HG02678 (cell line): ENCODE measurements at regions not wholly inside any gene's neighbourhood (a gene's known extent, or its start where the extent isn't known, plus 50 kb on each side); places are given as distances from the start of the nearest gene placed in this dataset.
A peak's percentile ranks its signal among the peaks of the same experiment; 100 is the strongest.

Source experiments
- ATAC-seq: cut with Tn5 transposase; IDR thresholded peaks from one replicate; pipeline ENCODE4 v1.9.1; 2021; ENCODE audit warnings: mild to moderate bottlenecking, moderate library complexity; ENCODE audit not compliant: unreplicated experiment

DNA sequence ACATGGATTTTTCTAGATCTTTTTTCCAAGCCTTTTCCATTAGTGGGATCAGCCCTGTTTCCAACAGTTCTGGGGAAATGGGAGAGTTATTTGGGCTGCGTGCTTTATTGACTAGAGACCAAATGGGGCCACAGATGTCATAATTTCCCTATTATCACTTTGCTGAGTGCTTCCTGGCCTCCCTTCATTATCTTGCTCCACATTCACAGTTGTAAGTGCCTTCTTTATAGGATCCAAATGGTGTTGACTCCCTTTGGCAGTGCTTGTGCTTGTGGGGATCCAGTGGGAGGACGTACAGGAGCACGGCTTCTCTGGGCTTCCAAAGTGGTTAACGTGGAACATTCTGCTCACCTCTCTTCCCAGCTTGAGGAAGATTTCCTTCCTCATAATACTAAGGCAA is 141.0 kb upstream of the RMST start:
- no peak for ATAC-seq

GRCh38 chr12:97322388-97322787 is 140.2 kb upstream of the RMST start:
- ATAC-seq: no peak

DNA sequence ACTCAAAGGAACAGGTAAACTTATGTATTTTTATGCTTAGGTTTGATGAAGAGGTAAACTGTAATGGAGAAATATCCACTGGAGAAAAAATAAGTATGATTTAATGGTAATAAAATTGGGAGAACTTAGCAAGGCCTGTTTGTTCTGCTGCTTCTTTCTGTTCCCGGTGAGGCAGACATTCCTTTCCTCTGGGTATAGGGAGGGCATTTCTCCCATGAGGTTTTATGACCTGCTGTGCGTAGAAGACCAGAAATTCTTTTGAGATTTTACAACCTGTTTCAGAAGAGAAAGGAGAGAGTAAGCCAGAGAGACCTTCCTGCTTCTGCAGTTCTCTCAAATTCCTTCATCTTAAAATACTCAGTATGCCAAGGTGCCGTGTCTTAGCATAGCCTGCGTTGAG is 139.4 kb upstream of the RMST start:
- no peak for ATAC-seq

DNA sequence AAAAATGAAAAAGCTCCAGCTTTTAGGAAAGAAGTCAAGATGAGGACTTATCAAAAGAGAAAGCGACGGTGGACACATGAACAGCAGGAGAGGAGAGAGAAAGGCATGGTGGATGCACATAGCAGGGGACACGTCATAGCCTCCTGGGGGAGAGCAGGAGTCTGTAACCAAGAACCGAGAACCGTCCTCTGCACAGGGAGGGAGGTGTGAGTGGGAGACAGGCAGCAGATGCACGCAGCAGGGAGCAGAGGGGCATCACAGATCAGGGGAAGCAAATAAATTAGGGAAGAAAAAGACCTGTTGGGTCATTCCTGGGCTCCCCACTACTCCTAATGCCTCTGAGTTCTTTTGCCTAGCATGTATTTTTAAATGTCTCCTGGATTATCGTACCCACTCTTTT is 138.1 kb upstream of the RMST start:
- no peak for ATAC-seq

DNA sequence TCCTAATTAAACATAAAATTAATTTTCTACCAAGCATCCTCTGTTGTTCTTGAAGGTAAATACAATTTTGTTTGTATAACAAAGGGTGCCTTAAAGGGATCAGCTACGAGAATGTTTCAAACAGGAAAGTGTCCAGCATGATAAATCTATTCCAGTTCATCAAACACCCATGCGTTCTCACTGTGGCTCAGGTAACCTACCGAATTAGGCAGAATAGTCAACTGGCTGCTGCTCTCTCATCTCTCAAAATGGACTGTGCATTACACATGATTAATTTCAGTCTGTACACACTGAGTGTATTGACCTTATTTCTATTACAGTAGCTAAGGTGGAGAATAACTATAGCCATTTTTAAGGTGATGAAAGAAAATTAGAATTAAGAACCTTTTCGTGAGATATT is 127.5 kb upstream of the RMST start:
- no peak for ATAC-seq

- no peak for ATAC-seq
Observed at GRCh38 chr12:97336900-97337751, 125.5 kb upstream of the RMST start.

DNA sequence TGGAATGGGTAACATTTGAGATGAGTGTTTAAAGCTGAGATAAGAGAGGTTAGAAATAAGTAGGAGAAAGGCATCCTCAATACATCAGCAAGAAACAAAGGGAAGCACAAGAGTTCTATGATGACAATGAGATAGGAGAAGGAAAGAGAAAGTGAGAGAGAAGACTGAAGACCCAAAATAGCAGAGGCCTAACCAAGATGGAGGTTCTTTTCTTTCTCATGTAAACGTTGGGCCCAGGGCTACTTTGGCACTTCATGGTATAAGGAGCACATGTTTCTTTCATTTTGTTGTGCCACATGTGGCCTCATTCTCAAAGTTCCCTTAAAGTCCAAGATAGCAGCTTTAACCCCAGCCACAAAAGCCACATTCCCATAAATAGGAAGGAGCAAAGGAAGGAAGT is 120.5 kb upstream of the RMST start:
- no peak for ATAC-seq

- ATAC-seq: no peak
Observed at GRCh38 chr12:97347956-97348355, 114.6 kb upstream of the RMST start.

GRCh38 chr12:97358361-97358760 is 104.2 kb upstream of the RMST start:
- ATAC-seq: no peak

- no peak for ATAC-seq
Observed at GRCh38 chr12:97359021-97359690, 103.4 kb upstream of the RMST start.

DNA sequence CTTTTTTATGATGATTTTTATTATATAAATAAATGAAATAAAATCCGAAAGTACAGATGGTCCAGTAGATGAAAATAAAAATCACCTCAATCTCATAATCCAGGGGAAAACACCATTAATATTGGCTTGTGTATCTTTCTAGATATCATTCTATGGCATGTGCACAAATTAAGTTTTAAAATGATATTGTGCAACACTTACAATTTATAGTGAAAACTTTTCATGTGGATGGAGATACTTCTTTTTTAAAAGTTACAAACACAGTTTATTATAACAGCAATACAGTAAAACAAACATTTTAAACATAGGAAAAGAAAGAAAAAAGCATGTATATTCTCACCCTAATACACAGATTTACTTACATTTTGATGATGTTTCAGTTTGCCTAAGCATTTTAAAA is 98.9 kb upstream of the RMST start:
- ATAC-seq: no peak

DNA sequence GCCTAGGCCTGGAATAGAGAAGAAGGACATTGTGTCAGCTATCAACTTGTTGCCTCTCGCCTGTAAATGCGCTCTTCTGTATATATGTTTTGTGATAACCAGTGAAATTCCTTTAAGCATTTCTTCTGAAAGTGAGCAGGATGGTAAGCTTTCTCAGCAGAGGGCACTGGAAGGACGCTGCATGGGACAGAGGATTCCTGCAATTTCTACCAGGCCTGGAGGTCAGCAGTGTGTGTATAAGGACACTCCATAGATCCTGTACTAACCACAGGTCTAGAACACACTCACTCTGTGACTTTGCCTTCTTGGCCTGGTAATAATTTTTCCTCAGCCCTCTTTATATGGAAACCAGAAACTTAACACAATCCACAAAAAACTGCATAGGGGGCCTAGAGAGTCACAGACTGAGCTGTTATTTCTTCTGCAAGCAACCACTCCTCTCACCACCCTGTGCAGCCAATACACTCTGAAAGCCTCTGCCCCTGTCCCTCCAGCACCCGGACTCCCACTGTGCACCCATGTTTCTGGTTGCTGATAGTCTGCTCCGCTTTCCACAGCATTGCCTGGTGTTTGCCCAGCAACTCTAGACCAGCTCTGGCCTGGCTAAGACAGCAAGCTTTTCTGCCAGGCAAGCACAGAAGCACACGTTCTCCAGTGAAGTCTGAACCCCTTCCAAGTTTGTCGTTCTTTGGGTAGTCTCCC is 94.0 kb upstream of the RMST start:
- no peak for ATAC-seq

DNA sequence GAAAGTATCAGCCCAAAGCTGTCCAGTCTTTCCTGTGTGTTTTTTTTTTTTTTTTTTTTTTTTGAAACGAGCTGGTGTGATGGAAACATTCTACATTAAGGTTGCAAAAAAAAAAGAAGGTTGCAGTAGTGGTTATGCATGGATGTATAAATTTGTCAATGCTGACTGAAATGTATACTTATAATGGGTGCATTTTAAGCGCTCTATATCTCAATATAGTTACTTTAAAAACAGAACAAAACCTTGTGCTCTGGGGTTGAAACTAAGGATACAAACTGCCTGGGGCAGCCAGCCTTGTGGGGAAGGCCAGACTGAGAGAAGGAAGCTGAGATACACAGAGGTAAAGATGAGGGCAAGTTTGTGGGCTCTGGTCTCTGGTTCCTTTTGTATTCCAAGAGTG is 87.3 kb upstream of the RMST start:
- no peak for ATAC-seq

DNA sequence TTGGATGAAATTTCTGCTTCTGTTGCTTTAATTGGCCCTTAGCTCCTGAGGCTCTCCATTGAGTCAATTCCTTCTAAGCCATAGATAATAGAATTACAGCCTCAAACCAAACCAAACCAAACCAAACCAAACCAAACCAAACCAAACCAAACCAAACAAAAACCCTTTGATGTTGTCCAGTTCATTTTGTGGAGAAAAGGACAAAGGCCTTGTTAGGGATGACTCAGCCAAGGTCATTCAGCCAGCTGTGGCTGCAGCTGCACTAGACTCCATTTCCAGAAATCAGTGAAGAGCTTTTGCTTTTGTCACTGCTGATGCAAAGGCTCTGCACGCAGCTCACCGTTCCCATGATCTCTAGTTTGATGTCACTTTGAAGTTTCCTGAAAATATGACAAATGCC is 82.2 kb upstream of the RMST start:
- ATAC-seq: no peak

- ATAC-seq: no peak
Observed at GRCh38 chr12:97385121-97385520, 77.5 kb upstream of the RMST start.

DNA sequence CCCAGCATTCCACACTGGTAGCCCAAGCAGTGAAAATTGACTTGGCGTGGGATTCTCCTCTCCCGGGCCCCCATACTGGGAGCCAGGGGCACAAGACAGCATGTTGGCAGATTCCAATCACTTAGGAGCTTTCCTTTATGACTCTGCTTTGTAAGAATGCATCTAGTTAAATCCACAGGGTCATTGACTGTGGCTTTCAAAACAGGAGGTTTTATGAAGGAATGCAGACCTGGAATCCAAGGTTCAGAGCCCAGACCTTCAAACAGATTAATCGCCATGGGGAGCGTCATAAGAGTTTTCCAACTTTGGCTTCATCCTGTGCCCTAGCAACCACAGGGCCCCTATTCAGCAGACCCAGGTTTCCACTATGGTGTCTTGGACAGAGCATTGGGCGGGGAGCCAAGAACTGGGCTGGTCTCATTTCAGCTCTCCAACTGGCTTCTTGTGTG is 76.4 kb upstream of the RMST start:
- ATAC-seq: no peak

GRCh38 chr12:97387844-97388243 is 74.8 kb upstream of the RMST start:
- no peak for ATAC-seq

DNA sequence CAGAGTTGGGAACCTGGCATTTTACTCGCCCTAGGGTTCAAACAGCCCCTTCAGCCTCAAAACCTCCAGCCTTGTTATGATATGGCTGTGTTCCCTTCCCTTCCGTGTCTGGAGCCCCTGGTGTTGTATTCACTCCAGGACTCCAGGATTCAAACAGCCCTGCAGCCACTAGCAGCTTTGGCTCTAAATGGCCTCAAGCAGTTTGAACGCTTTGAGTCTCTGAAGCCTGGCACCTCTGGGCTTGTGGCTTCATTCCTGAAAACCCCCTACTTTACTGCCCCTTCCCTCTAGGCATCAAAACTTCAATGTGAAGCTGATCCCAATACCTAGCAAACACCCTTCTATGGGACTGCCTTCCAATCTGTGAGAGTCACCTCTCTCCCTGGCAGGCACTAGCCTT is 67.9 kb upstream of the RMST start:
- no peak for ATAC-seq

DNA sequence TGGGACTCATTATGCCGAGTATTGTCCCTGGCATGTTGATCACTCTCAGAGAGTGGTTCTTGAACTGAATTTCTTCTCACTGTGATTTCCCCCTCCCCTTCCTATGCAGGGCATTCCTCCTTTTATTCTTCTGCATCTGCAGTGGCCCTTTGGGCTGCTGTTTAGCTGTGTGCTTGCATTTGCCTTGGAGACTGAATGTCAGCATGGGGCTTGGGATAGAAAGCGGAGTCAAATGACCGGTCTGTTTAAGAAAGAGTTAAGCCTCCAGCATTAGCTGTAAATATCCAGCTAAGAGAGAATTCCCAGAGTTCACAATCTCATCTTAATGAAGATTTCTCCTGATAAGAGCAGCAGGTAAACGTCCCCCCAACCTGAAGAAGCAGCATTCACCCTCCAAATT is 65.6 kb upstream of the RMST start:
- no peak for ATAC-seq

GRCh38 chr12:97398704-97399103 is 63.9 kb upstream of the RMST start:
- ATAC-seq: no peak

GRCh38 chr12:97404093-97404492 is 58.5 kb upstream of the RMST start:
- ATAC-seq: peak; percentile 31

GRCh38 chr12:97404543-97404942 is 58.1 kb upstream of the RMST start:
- peak; percentile 90 for ATAC-seq
